ENCODE measurements at regions not wholly inside any gene's neighbourhood (a gene's known extent, or its start where the extent isn't known, plus 50 kb on each side); places are given as distances from the start of the nearest gene placed in this dataset.

DNA sequence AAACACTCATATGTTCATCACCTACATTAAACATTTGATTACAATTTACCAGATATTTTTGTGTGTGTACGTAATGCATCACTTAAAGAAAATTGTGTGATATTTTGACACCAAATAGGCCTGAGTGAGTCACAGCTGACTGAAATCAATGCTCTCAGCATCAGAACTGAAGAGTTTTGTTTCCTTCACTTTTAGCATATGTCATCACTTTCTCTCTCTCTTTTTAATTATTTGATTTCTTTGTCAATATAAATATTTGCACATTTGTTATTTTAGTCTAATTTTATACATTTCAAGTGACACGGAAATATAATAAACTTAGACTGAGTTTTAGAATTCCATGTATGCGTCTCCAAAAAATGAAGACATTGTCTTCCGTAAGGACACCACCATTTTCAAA is 545.3 kb downstream of the PTPRC start:
- WGBS = 94% methylated on average over 4 of the region's 4 CpGs

GRCh38 chr1:199194862-199195261 is 556.0 kb downstream of the PTPRC start:
- WGBS = 91% methylated on average over 7 of the region's 7 CpGs
- Histone ChIP-seq H3K4me1 (no peaks in the 10 kb centered on the region), H3K27ac (no peak overlapping the region), H3K4me3 (no peak overlapping the region), H3K9me3 (no peaks in the 10 kb centered on the region), H3K27me3 (no peaks in the 10 kb centered on the region), H3K36me3 (no peaks in the 10 kb centered on the region)
- TF ChIP-seq, protein P1, sequence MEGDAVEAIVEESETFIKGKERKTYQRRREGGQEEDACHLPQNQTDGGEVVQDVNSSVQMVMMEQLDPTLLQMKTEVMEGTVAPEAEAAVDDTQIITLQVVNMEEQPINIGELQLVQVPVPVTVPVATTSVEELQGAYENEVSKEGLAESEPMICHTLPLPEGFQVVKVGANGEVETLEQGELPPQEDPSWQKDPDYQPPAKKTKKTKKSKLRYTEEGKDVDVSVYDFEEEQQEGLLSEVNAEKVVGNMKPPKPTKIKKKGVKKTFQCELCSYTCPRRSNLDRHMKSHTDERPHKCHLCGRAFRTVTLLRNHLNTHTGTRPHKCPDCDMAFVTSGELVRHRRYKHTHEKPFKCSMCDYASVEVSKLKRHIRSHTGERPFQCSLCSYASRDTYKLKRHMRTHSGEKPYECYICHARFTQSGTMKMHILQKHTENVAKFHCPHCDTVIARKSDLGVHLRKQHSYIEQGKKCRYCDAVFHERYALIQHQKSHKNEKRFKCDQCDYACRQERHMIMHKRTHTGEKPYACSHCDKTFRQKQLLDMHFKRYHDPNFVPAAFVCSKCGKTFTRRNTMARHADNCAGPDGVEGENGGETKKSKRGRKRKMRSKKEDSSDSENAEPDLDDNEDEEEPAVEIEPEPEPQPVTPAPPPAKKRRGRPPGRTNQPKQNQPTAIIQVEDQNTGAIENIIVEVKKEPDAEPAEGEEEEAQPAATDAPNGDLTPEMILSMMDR (IDR thresholded peaks at IDR 0.05) = no peak
- TF ChIP-seq POLR2A (IDR thresholded peaks at IDR 0.05) (no peak), EP300 (IDR thresholded peaks at IDR 0.05) (no peak), POLR2AphosphoS5 (IDR thresholded peaks at IDR 0.05) (no peak)
- no peak for DNase-seq (ENCODE audit: low spot score in 2 of 2)

More for the DNA sequence above, 545.3 kb downstream of the PTPRC start:
- H3K4me3 ChIP-seq = no peak overlapping the region
- H3K36me3 ChIP-seq = no peaks in the 10 kb centered on the region
- DNase-seq (ENCODE audit: low spot score in 2 of 2) = no peak
- H3K27me3 ChIP-seq = no peaks in the 10 kb centered on the region
- TF ChIP-seq POLR2AphosphoS5 (IDR thresholded peaks at IDR 0.05) (no peak), POLR2A (IDR thresholded peaks at IDR 0.05) (no peak), EP300 (IDR thresholded peaks at IDR 0.05) (no peak)
- TF ChIP-seq, protein P1 (IDR thresholded peaks at IDR 0.05) = no peak
- H3K9me3 ChIP-seq = no peaks in the 10 kb centered on the region
- H3K4me1 ChIP-seq = no peaks in the 10 kb centered on the region
- H3K27ac ChIP-seq = no peak overlapping the region

- Histone ChIP-seq H3K4me3 (no peak overlapping the region), H3K27ac (no peak overlapping the region), H3K9me3 (no peaks in the 10 kb centered on the region), H3K4me1 (no peaks in the 10 kb centered on the region), H3K27me3 (no peaks in the 10 kb centered on the region), H3K36me3 (no peaks in the 10 kb centered on the region)
- TF ChIP-seq EP300 (IDR thresholded peaks at IDR 0.05) (no peak), POLR2AphosphoS5 (IDR thresholded peaks at IDR 0.05) (no peak), POLR2A (IDR thresholded peaks at IDR 0.05) (no peak)
- TF ChIP-seq, protein P1 (IDR thresholded peaks at IDR 0.05) = no peak
- DNase-seq (ENCODE audit: low spot score in 2 of 2) = no peak
- WGBS = 97% methylated on average over 2 of the region's 2 CpGs
Observed at GRCh38 chr1:199197695-199198094, 558.9 kb downstream of the PTPRC start.

DNA sequence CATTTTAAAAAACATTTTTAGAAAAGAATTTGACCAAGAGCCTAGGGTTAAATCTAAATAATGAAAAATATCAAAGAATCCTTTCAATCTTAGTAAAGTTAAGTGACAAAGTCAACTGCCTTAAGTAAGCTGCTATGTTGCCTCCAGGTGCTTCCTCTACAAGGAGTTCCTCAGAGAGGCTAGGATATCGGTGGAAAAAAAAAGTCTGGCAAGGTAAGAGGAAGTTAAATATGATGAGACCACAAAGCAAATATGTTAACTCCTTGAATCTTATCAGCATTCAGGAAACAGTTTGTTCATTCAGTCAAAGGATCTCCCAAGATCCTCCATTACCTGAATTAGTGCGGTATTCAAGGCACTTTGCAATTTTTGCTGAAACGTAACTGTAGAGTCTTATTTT is 563.5 kb downstream of the PTPRC start:
- H3K4me1 ChIP-seq = no peaks in the 10 kb centered on the region
- 46% methylated on average over 3 of the region's 3 CpGs for WGBS
- no peak for DNase-seq (ENCODE audit: low spot score in 2 of 2)
- no peaks in the 10 kb centered on the region for H3K36me3 ChIP-seq
- H3K27ac ChIP-seq = no peak overlapping the region
- no peaks in the 10 kb centered on the region for H3K9me3 ChIP-seq
- no peaks in the 10 kb centered on the region for H3K27me3 ChIP-seq
- TF ChIP-seq, protein P1 (IDR thresholded peaks at IDR 0.05) = no peak
- no peak for TF ChIP-seq POLR2A (IDR thresholded peaks at IDR 0.05)
- H3K4me3 ChIP-seq = no peak overlapping the region

- H3K27me3 ChIP-seq = no peaks in the 10 kb centered on the region
- no peak for DNase-seq (ENCODE audit: low spot score in 2 of 2)
- H3K4me3 ChIP-seq = no peak overlapping the region
- H3K36me3 ChIP-seq = no peaks in the 10 kb centered on the region
- H3K27ac ChIP-seq = no peak overlapping the region
- TF ChIP-seq POLR2A (IDR thresholded peaks at IDR 0.05) (no peak), POLR2AphosphoS5 (IDR thresholded peaks at IDR 0.05) (no peak), EP300 (IDR thresholded peaks at IDR 0.05) (no peak)
- TF ChIP-seq, protein P1 (IDR thresholded peaks at IDR 0.05) = no peak
- 79% methylated on average over 3 of the region's 3 CpGs for WGBS
- H3K4me1 ChIP-seq = no peaks in the 10 kb centered on the region
- no peaks in the 10 kb centered on the region for H3K9me3 ChIP-seq
Observed at GRCh38 chr1:199204231-199204630, 565.4 kb downstream of the PTPRC start.

All from suprapubic skin (tissue), 4 donors.